ENCODE measurements at regions not wholly inside any gene's neighbourhood (a gene's known extent, or its start where the extent isn't known, plus 50 kb on each side); places are given as distances from the start of the nearest gene placed in this dataset.

GRCh38 chr1:4028139-4028501 lies 128.0 kb upstream of the C1orf174 start:
- no peaks in the 10 kb centered on the region for H3K4me1 ChIP-seq (ENCODE audit: control insufficient read depth in 1 of 2, insufficient read depth in 2 of 2, low read length in 2 of 2)
- H3K9ac ChIP-seq (ENCODE audit: low read length): no peak overlapping the region
- H2BK12ac ChIP-seq (ENCODE audit: low read length): no peak overlapping the region
- H3K18ac ChIP-seq (ENCODE audit: low read length): no peak overlapping the region
- no peaks in the 10 kb centered on the region for H3K79me1 ChIP-seq (ENCODE audit: low read length)
- H3K14ac ChIP-seq (ENCODE audit: low read length): no peak overlapping the region
- H3K4me3 ChIP-seq (ENCODE audit: low read depth, low read length): no peak overlapping the region
- H3K9me3 ChIP-seq (ENCODE audit: insufficient read depth, low read depth, low read length): peaks cover 3% of the 10 kb centered on the region
- H4K12ac ChIP-seq (ENCODE audit: low read depth, low read length): no peak overlapping the region
- no peak for DNase-seq
- H2AK5ac ChIP-seq (ENCODE audit: low read length): no peak overlapping the region
- no peak overlapping the region for H3K23ac ChIP-seq (ENCODE audit: low read length)
- no peaks in the 10 kb centered on the region for H3K79me2 ChIP-seq (ENCODE audit: control insufficient read depth, insufficient read depth, low read length, poor library complexity)
- no peaks in the 10 kb centered on the region for H3K27me3 ChIP-seq (ENCODE audit: insufficient read depth, low read length)
- H2BK5ac ChIP-seq (ENCODE audit: low read depth, low read length, poor library complexity): no peak overlapping the region
- no CpG with 5 or more reads among the region's 6 CpGs for WGBS (ENCODE audit: extremely low coverage, insufficient coverage, insufficient read length)
- no peaks in the 10 kb centered on the region for H3K36me3 ChIP-seq (ENCODE audit: control insufficient read depth in 1 of 2, insufficient read depth in 2 of 2, low read length in 2 of 2)
- no peak overlapping the region for H4K8ac ChIP-seq (ENCODE audit: low read depth, low read length)
- no peak overlapping the region for H3K27ac ChIP-seq (ENCODE audit: low read depth, low read length)
- H2BK120ac ChIP-seq (ENCODE audit: insufficient read depth, low read length, poor library complexity): no peak overlapping the region
- no peak overlapping the region for H3K4me2 ChIP-seq (ENCODE audit: low read length)
- H3K4ac ChIP-seq (ENCODE audit: low read depth, low read length): no peak overlapping the region
- no peak overlapping the region for H4K91ac ChIP-seq (ENCODE audit: low read depth, low read length)
- no peak overlapping the region for H2AFZ ChIP-seq (ENCODE audit: insufficient read depth, low read length, poor library complexity)

- Histone ChIP-seq H3K9ac (ENCODE audit: low read length) (no peak overlapping the region), H3K4me3 (ENCODE audit: low read depth, low read length) (no peak overlapping the region), H2BK12ac (ENCODE audit: low read length) (no peak overlapping the region), H3K27ac (ENCODE audit: low read depth, low read length) (no peak overlapping the region), H3K9me3 (ENCODE audit: insufficient read depth, low read depth, low read length) (peaks cover 5% of the 10 kb centered on the region), H2BK120ac (ENCODE audit: insufficient read depth, low read length, poor library complexity) (no peak overlapping the region), H4K12ac (ENCODE audit: low read depth, low read length) (no peak overlapping the region), H3K18ac (ENCODE audit: low read length) (no peak overlapping the region), H3K14ac (ENCODE audit: low read length) (no peak overlapping the region), H3K27me3 (ENCODE audit: insufficient read depth, low read length) (no peaks in the 10 kb centered on the region), H3K79me1 (ENCODE audit: low read length) (no peaks in the 10 kb centered on the region), H2AK5ac (ENCODE audit: low read length) (no peak overlapping the region), H3K4me1 (ENCODE audit: control insufficient read depth in 1 of 2, insufficient read depth in 2 of 2, low read length in 2 of 2) (no peaks in the 10 kb centered on the region), H4K8ac (ENCODE audit: low read depth, low read length) (no peak overlapping the region), H3K23ac (ENCODE audit: low read length) (no peak overlapping the region), H3K36me3 (ENCODE audit: control insufficient read depth in 1 of 2, insufficient read depth in 2 of 2, low read length in 2 of 2) (no peaks in the 10 kb centered on the region), H3K4me2 (ENCODE audit: low read length) (no peak overlapping the region), H3K4ac (ENCODE audit: low read depth, low read length) (no peak overlapping the region), H2BK5ac (ENCODE audit: low read depth, low read length, poor library complexity) (no peak overlapping the region), H2AFZ (ENCODE audit: insufficient read depth, low read length, poor library complexity) (no peak overlapping the region), H4K91ac (ENCODE audit: low read depth, low read length) (no peak overlapping the region), H3K79me2 (ENCODE audit: control insufficient read depth, insufficient read depth, low read length, poor library complexity) (no peaks in the 10 kb centered on the region)
- DNase-seq: no peak
These were observed 129.3 kb upstream of the C1orf174 start for GRCh38 chr1:4029376-4029775.

- Histone ChIP-seq H3K14ac (ENCODE audit: low read length) (no peak overlapping the region), H2BK120ac (ENCODE audit: insufficient read depth, low read length, poor library complexity) (no peak overlapping the region), H3K9me3 (ENCODE audit: insufficient read depth, low read depth, low read length) (peaks cover 5% of the 10 kb centered on the region), H3K4me1 (ENCODE audit: control insufficient read depth in 1 of 2, insufficient read depth in 2 of 2, low read length in 2 of 2) (no peaks in the 10 kb centered on the region), H3K27ac (ENCODE audit: low read depth, low read length) (no peak overlapping the region), H3K36me3 (ENCODE audit: control insufficient read depth in 1 of 2, insufficient read depth in 2 of 2, low read length in 2 of 2) (no peaks in the 10 kb centered on the region), H3K18ac (ENCODE audit: low read length) (no peak overlapping the region), H2BK5ac (ENCODE audit: low read depth, low read length, poor library complexity) (no peak overlapping the region), H3K79me2 (ENCODE audit: control insufficient read depth, insufficient read depth, low read length, poor library complexity) (no peaks in the 10 kb centered on the region), H3K9ac (ENCODE audit: low read length) (no peak overlapping the region), H2AFZ (ENCODE audit: insufficient read depth, low read length, poor library complexity) (no peak overlapping the region), H3K4me2 (ENCODE audit: low read length) (no peak overlapping the region), H3K23ac (ENCODE audit: low read length) (no peak overlapping the region), H2BK12ac (ENCODE audit: low read length) (no peak overlapping the region), H3K4ac (ENCODE audit: low read depth, low read length) (no peak overlapping the region), H2AK5ac (ENCODE audit: low read length) (no peak overlapping the region), H3K79me1 (ENCODE audit: low read length) (no peaks in the 10 kb centered on the region), H4K8ac (ENCODE audit: low read depth, low read length) (no peak overlapping the region), H4K12ac (ENCODE audit: low read depth, low read length) (no peak overlapping the region), H3K4me3 (ENCODE audit: low read depth, low read length) (no peak overlapping the region), H3K27me3 (ENCODE audit: insufficient read depth, low read length) (no peaks in the 10 kb centered on the region), H4K91ac (ENCODE audit: low read depth, low read length) (no peak overlapping the region)
- no CpG with 5 or more reads among the region's 6 CpGs for WGBS (ENCODE audit: extremely low coverage, insufficient coverage, insufficient read length)
- no peak for DNase-seq
These were observed 132.5 kb upstream of the C1orf174 start for GRCh38 chr1:4032571-4032970.

- Histone ChIP-seq H3K4me3 (ENCODE audit: low read depth, low read length) (no peak overlapping the region), H2AFZ (ENCODE audit: insufficient read depth, low read length, poor library complexity) (no peak overlapping the region), H3K27ac (ENCODE audit: low read depth, low read length) (no peak overlapping the region), H3K4me1 (ENCODE audit: control insufficient read depth in 1 of 2, insufficient read depth in 2 of 2, low read length in 2 of 2) (no peaks in the 10 kb centered on the region), H3K18ac (ENCODE audit: low read length) (no peak overlapping the region), H3K27me3 (ENCODE audit: insufficient read depth, low read length) (no peaks in the 10 kb centered on the region), H2BK5ac (ENCODE audit: low read depth, low read length, poor library complexity) (no peak overlapping the region), H3K36me3 (ENCODE audit: control insufficient read depth in 1 of 2, insufficient read depth in 2 of 2, low read length in 2 of 2) (no peaks in the 10 kb centered on the region), H3K9ac (ENCODE audit: low read length) (no peak overlapping the region), H4K12ac (ENCODE audit: low read depth, low read length) (no peak overlapping the region), H3K14ac (ENCODE audit: low read length) (no peak overlapping the region), H3K4me2 (ENCODE audit: low read length) (no peak overlapping the region), H4K8ac (ENCODE audit: low read depth, low read length) (no peak overlapping the region), H3K4ac (ENCODE audit: low read depth, low read length) (no peak overlapping the region), H3K79me1 (ENCODE audit: low read length) (no peaks in the 10 kb centered on the region), H3K23ac (ENCODE audit: low read length) (no peak overlapping the region), H3K79me2 (ENCODE audit: control insufficient read depth, insufficient read depth, low read length, poor library complexity) (no peaks in the 10 kb centered on the region), H4K91ac (ENCODE audit: low read depth, low read length) (no peak overlapping the region), H2BK12ac (ENCODE audit: low read length) (no peak overlapping the region), H2BK120ac (ENCODE audit: insufficient read depth, low read length, poor library complexity) (no peak overlapping the region), H2AK5ac (ENCODE audit: low read length) (no peak overlapping the region), H3K9me3 (ENCODE audit: insufficient read depth, low read depth, low read length) (peaks cover 5% of the 10 kb centered on the region)
- no peak for DNase-seq
- WGBS (ENCODE audit: extremely low coverage, insufficient coverage, insufficient read length): no CpG with 5 or more reads among the region's 14 CpGs
These were observed 133.1 kb upstream of the C1orf174 start for GRCh38 chr1:4033129-4033676.

Measured in trophoblast cell (in vitro differentiated cells and primary cell).